GM19324 (cell line): ENCODE measurements at regions not wholly inside any gene's neighbourhood (a gene's known extent, or its start where the extent isn't known, plus 50 kb on each side); places are given as distances from the start of the nearest gene placed in this dataset.

Experiments used
- ATAC-seq: cut with Tn5 transposase; IDR thresholded peaks from one replicate; pipeline ENCODE4 v1.9.1; 2021; ENCODE audit warnings: mild to moderate bottlenecking, moderate library complexity; ENCODE audit not compliant: unreplicated experiment, low FRiP score

- ATAC-seq: peak; percentile 47
Observed at GRCh38 chr5:65068410-65068809, 299.7 kb downstream of the CWC27 start.

DNA sequence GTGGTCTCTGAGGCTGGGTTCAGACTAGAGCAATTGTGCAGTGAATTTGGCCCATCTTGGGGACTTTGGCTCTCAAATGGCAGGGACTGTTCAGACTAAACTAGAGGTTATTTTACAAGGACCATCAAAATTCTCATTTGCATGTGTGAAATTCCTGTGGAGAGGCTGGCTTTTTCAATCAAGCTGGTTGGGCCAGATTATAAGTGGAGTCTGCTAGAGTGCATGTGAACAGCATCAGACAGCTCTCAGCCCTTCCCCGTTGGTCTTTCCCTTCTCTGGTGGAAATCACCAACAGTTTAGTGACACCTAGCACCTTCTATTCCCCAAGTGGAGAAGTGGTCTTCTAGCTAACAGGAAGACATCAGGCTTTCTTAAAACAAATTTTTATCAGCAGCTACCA is 301.3 kb downstream of the CWC27 start:
- ATAC-seq: no peak

GRCh38 chr5:65072850-65073249 is 304.1 kb downstream of the CWC27 start:
- ATAC-seq: no peak

- ATAC-seq: no peak
Observed at GRCh38 chr5:65073250-65073661, 304.5 kb downstream of the CWC27 start.

DNA sequence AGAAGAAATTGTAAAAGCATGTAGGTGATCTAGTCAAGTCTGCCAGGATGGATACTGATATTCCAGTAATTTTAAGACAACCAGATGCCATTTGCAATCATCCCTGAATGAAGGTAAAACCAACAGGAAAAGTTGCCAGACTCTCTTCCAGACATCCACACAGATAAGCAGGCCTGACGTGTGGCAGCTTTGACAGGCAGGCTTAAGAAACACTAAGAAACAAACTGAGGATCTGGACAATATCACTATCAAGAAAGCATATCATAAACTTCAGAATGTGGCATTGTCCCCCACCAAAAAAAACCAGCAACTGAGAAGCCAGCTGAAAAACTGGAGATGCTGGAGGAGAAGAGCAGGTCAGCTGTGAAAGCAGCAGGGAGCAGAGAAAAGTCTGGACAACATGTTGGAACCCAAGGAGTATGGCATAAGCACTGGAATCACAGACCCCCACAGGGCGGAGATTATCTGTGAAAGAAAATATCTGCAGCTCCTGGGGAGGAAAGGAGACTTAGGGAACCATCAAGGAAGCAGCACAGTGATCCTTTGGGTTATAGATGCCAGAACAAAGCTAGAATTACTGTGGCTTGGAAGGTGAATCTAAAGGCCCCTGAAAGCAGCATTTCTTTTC is 307.0 kb downstream of the CWC27 start:
- ATAC-seq: no peak

- ATAC-seq: peak; percentile 79
Observed at GRCh38 chr5:65076251-65076869, 307.6 kb downstream of the CWC27 start.

GRCh38 chr5:65077653-65078052 is 308.9 kb downstream of the CWC27 start:
- no peak for ATAC-seq

- ATAC-seq: no peak
Observed at GRCh38 chr5:65078331-65078730, 309.6 kb downstream of the CWC27 start.

DNA sequence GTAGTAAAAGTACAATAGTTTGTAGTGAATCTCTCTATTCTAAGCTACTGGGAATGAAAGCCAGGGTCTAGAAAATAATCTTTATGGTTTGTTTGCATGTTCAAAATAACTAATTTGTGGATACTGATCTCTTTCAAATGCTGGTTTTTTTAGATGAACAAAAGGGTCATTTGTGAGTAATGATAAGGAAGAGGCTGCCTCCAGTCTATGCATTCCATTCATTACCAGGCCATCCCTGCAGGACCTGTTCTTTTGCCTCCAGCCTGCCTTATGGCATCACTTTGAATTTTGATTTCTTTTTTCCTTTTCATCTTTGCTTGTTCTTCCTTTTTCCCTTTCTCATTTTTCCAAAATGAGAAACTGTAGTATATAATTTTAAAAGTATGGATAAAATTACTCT is 312.3 kb downstream of the CWC27 start:
- ATAC-seq: no peak

DNA sequence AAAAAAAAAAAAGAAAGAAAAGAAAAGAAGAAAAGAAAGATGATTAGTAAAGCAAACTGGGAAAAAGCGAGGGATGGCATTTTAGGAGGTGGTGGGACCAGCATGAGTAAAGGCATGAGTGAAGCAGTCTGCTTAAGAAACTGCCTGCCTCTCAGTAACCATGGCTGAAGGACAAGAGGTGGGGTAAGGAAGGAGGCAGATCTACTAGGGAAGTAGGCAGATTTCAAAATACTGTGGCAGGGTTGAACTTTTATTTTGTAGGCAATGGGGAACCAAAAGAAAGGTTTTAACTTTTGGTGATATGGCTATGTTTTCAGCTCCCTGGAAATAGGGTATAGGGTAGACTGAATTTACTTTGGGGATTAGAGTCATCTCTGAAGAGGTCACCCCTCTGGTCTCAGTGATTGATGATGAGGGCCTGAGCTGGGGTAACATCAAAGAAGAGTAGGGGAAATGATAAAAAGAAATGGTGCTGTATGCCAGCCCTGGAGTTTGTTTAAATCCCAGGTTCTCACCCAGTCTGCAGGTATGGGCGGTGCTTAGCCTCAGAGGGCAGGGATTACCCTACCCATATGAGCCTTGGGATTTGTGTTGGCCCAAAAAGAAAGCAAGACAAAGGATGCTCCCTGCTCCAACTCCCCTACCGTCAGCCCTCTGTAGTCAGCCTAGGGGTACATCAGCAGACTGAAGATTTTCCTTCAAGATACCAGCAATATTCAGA is 316.2 kb downstream of the CWC27 start:
- no peak for ATAC-seq

- ATAC-seq: no peak
Observed at GRCh38 chr5:65085516-65085850, 316.8 kb downstream of the CWC27 start.

DNA sequence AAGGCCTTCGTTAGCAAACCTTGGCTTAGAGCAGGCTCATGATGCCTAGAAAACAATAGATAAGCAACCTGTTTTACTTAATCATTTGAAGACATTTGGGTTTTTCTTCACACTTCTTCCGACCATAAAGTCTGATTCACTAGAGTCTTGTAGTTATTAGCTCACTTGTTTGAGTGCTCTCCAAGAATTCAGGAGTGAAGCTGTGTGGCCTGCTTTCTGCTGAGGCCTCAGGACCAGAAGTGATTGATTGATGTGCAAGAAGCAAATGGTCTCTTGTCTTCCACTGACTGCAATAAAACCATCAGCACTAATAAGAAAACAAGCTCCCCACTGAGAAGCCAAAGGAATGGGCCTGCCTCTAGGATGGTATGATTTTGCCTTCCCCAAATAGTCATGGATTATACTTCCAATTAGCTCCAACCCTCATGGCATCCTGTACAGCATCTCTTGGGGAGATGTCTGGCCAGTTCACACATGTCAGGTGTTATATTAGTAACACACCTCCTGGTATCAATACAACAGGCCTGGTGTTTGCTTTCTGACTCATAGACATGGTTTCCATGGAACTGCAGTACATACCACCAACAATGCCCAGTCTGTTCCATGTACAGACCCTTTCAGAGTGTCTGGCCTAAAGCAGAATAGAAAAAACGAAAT is 317.6 kb downstream of the CWC27 start:
- no peak for ATAC-seq

DNA sequence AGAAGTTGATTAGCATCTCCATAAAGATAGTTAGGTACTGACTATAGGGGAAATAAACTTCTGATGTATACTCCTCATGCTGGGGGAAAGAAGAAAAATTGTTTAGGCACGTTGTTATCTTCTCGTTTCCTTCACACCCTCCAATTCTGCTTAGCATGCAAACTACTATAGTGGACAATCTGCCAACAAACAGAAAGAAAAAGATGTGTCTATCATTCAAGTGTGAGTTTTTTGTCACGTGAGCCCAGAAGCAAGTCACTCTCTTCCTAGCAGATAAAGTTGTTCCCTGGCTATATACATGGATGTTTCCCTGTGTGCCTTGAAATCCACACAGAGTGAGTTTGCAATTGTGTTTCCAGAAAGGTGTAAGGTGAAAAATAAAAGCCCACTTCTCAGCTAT is 318.4 kb downstream of the CWC27 start:
- no peak for ATAC-seq

- no peak for ATAC-seq
Observed at GRCh38 chr5:65094279-65094678, 325.5 kb downstream of the CWC27 start.

DNA sequence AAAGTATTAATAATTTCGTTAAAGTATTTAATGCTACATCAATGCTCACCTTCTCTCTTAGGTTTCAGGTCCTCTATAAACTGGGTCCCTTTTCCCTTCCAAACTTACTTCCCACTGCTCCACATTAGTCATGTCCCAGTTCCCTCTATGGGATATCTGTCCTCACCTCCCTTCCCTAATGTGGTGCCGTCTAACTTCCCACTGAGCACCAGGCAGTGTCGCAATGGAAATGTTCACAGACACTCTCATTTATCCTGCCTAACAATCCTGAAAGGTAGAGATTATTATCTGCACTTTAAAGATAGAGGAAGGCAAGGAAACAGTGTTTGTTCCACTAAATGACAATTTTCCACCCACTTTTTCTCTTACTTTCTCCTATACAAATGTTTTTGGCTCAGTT is 329.7 kb downstream of the CWC27 start:
- ATAC-seq: no peak
